GM21423 (cell line): ENCODE measurements at regions not wholly inside any gene's neighbourhood (a gene's known extent, or its start where the extent isn't known, plus 50 kb on each side); places are given as distances from the start of the nearest gene placed in this dataset.
A peak's percentile ranks its signal among the peaks of the same experiment; 100 is the strongest.

Source experiments
- ATAC-seq: cut with Tn5 transposase; IDR thresholded peaks from one replicate; pipeline ENCODE4 v1.9.1; 2021; ENCODE audit warnings: mild to moderate bottlenecking, moderate library complexity; ENCODE audit not compliant: unreplicated experiment

GRCh38 chr3:116767726-116768125, 58.1 kb downstream of the TUSC7 start:
- no peak for ATAC-seq

- peak; percentile 98 for ATAC-seq
Measured at GRCh38 chr3:116770815-116771450, 61.4 kb downstream of the TUSC7 start.

GRCh38 chr3:116776880-116777785, 67.6 kb downstream of the TUSC7 start:
- ATAC-seq, result no peak

- no peak for ATAC-seq
Measured at GRCh38 chr3:116785226-116785625, 75.6 kb downstream of the TUSC7 start.

- ATAC-seq, result no peak
Measured at GRCh38 chr3:116802651-116803050, 93.1 kb downstream of the TUSC7 start.

- ATAC-seq, result no peak
Measured at GRCh38 chr3:116806351-116806750, 96.8 kb downstream of the TUSC7 start.

- ATAC-seq, result no peak
Measured at GRCh38 chr3:116808725-116809124, 99.1 kb downstream of the TUSC7 start.

- no peak for ATAC-seq
Measured at GRCh38 chr3:116809208-116809607, 99.6 kb downstream of the TUSC7 start.

GRCh38 chr3:116811754-116812153, 102.2 kb downstream of the TUSC7 start:
- ATAC-seq, result no peak

GRCh38 chr3:116812949-116813348, 103.4 kb downstream of the TUSC7 start:
- ATAC-seq, result no peak

GRCh38 chr3:116815321-116815720, 105.7 kb downstream of the TUSC7 start:
- no peak for ATAC-seq

- no peak for ATAC-seq
Measured at GRCh38 chr3:116815831-116816588, 106.4 kb downstream of the TUSC7 start.

- ATAC-seq, result no peak
Measured at GRCh38 chr3:116821371-116821770, 111.8 kb downstream of the TUSC7 start.

- no peak for ATAC-seq
Measured at GRCh38 chr3:116824208-116824607, 114.6 kb downstream of the TUSC7 start.

- ATAC-seq, result no peak
Measured at GRCh38 chr3:116833202-116833601, 123.6 kb downstream of the TUSC7 start.

GRCh38 chr3:116834816-116835215, 125.2 kb downstream of the TUSC7 start:
- ATAC-seq, result no peak

- ATAC-seq, result no peak
Measured at GRCh38 chr3:116835658-116836057, 126.1 kb downstream of the TUSC7 start.

- ATAC-seq, result no peak
Measured at GRCh38 chr3:116836286-116836685, 126.7 kb downstream of the TUSC7 start.

- no peak for ATAC-seq
Measured at GRCh38 chr3:116837483-116837882, 127.9 kb downstream of the TUSC7 start.

- ATAC-seq, result no peak
Measured at GRCh38 chr3:116841003-116841735, 131.6 kb downstream of the TUSC7 start.
